ENCODE measurements at regions not wholly inside any gene's neighbourhood (a gene's known extent, or its start where the extent isn't known, plus 50 kb on each side); places are given as distances from the start of the nearest gene placed in this dataset.

- H3K9me3 Mint-ChIP-seq (ENCODE audit: unreplicated experiment), result no peaks in the 10 kb centered on the region
- H3K4me3 Mint-ChIP-seq (ENCODE audit: unreplicated experiment), result no peak overlapping the region
- Histone ChIP-seq H3K36me3 (ENCODE audit: insufficient read depth, low read length) (no peaks in the 10 kb centered on the region), H3K79me2 (ENCODE audit: insufficient read depth, low read length) (no peaks in the 10 kb centered on the region), H3K4me2 (ENCODE audit: low read length) (no peak overlapping the region), H3K9me3 (ENCODE audit: insufficient read depth, low read depth, low read length) (no peaks in the 10 kb centered on the region), H4K20me1 (ENCODE audit: insufficient read depth, low read length) (no peaks in the 10 kb centered on the region), H3K4me1 (ENCODE audit: insufficient read depth, low read length) (peaks cover 11% of the 10 kb centered on the region), H3K4me3 (ENCODE audit: insufficient read depth, low read depth, low read length) (no peak overlapping the region), H3K9ac (ENCODE audit: low read length) (no peak overlapping the region), H2AFZ (ENCODE audit: low read depth, low read length) (no peak overlapping the region), H3K27ac (ENCODE audit: low read depth, low read length) (no peak overlapping the region), H3K27me3 (ENCODE audit: insufficient read depth, low read length) (no peaks in the 10 kb centered on the region)
- DNase-seq (ENCODE audit: low read depth), result no peak
- H3K36me3 Mint-ChIP-seq (ENCODE audit: low read depth, unreplicated experiment), result no peaks in the 10 kb centered on the region
- no peak overlapping the region for H3K27ac Mint-ChIP-seq (ENCODE audit: unreplicated experiment)
- H3K4me1 Mint-ChIP-seq (ENCODE audit: low read depth, unreplicated experiment), result peaks cover 10% of the 10 kb centered on the region
- no peaks in the 10 kb centered on the region for H3K27me3 Mint-ChIP-seq (ENCODE audit: low read depth, unreplicated experiment)
- TF ChIP-seq EZH2 (IDR thresholded peaks at IDR 0.05; ENCODE audit: insufficient read depth, low read length), result no peak
- TF ChIP-seq CTCF (IDR thresholded peaks at IDR 0.05; ENCODE audit: insufficient read depth, low read depth, low read length), result no peak
- no peak for FAIRE-seq
Measured at GRCh38 chr18:41465386-41465785, 489.6 kb upstream of the PIK3C3 start.

- Histone ChIP-seq H4K20me1 (ENCODE audit: insufficient read depth, low read length) (no peaks in the 10 kb centered on the region), H3K9ac (ENCODE audit: low read length) (no peak overlapping the region), H3K4me1 (ENCODE audit: insufficient read depth, low read length) (peaks cover 11% of the 10 kb centered on the region), H3K36me3 (ENCODE audit: insufficient read depth, low read length) (no peaks in the 10 kb centered on the region), H3K79me2 (ENCODE audit: insufficient read depth, low read length) (no peaks in the 10 kb centered on the region), H3K4me2 (ENCODE audit: low read length) (no peak overlapping the region), H3K9me3 (ENCODE audit: insufficient read depth, low read depth, low read length) (no peaks in the 10 kb centered on the region), H3K4me3 (ENCODE audit: insufficient read depth, low read depth, low read length) (no peak overlapping the region), H3K27me3 (ENCODE audit: insufficient read depth, low read length) (no peaks in the 10 kb centered on the region), H2AFZ (ENCODE audit: low read depth, low read length) (no peak overlapping the region), H3K27ac (ENCODE audit: low read depth, low read length) (no peak overlapping the region)
- H3K4me1 Mint-ChIP-seq (ENCODE audit: low read depth, unreplicated experiment), result peaks cover 10% of the 10 kb centered on the region
- TF ChIP-seq EZH2 (IDR thresholded peaks at IDR 0.05; ENCODE audit: insufficient read depth, low read length) (no peak), CTCF (IDR thresholded peaks at IDR 0.05; ENCODE audit: insufficient read depth, low read depth, low read length) (no peak)
- no peak overlapping the region for H3K4me3 Mint-ChIP-seq (ENCODE audit: unreplicated experiment)
- DNase-seq (ENCODE audit: low read depth) (no peak), FAIRE-seq (no peak)
- no peaks in the 10 kb centered on the region for H3K27me3 Mint-ChIP-seq (ENCODE audit: low read depth, unreplicated experiment)
- no peaks in the 10 kb centered on the region for H3K36me3 Mint-ChIP-seq (ENCODE audit: low read depth, unreplicated experiment)
- no peak overlapping the region for H3K27ac Mint-ChIP-seq (ENCODE audit: unreplicated experiment)
- H3K9me3 Mint-ChIP-seq (ENCODE audit: unreplicated experiment), result no peaks in the 10 kb centered on the region
Measured at GRCh38 chr18:41464278-41464677, 490.8 kb upstream of the PIK3C3 start.

GRCh38 chr18:41462946-41463345 is 492.1 kb upstream of the PIK3C3 start:
- DNase-seq (ENCODE audit: low read depth) (no peak), FAIRE-seq (no peak)
- H3K4me3 ChIP-seq (ENCODE audit: insufficient read depth, low read depth, low read length), result no peak overlapping the region
- H3K4me2 ChIP-seq (ENCODE audit: low read length), result no peak overlapping the region
- peaks cover 11% of the 10 kb centered on the region for H3K4me1 ChIP-seq (ENCODE audit: insufficient read depth, low read length)
- H3K4me1 Mint-ChIP-seq (ENCODE audit: low read depth, unreplicated experiment), result peaks cover 10% of the 10 kb centered on the region
- no peaks in the 10 kb centered on the region for H4K20me1 ChIP-seq (ENCODE audit: insufficient read depth, low read length)
- H3K9ac ChIP-seq (ENCODE audit: low read length), result no peak overlapping the region
- TF ChIP-seq CTCF (IDR thresholded peaks at IDR 0.05; ENCODE audit: insufficient read depth, low read depth, low read length), result no peak
- TF ChIP-seq EZH2 (IDR thresholded peaks at IDR 0.05; ENCODE audit: insufficient read depth, low read length), result no peak
- no peaks in the 10 kb centered on the region for H3K36me3 ChIP-seq (ENCODE audit: insufficient read depth, low read length)
- H3K27me3 Mint-ChIP-seq (ENCODE audit: low read depth, unreplicated experiment), result no peaks in the 10 kb centered on the region
- no peaks in the 10 kb centered on the region for H3K27me3 ChIP-seq (ENCODE audit: insufficient read depth, low read length)
- H3K9me3 Mint-ChIP-seq (ENCODE audit: unreplicated experiment), result no peaks in the 10 kb centered on the region
- H3K27ac Mint-ChIP-seq (ENCODE audit: unreplicated experiment), result no peak overlapping the region
- H3K9me3 ChIP-seq (ENCODE audit: insufficient read depth, low read depth, low read length), result no peaks in the 10 kb centered on the region
- no peak overlapping the region for H2AFZ ChIP-seq (ENCODE audit: low read depth, low read length)
- H3K4me3 Mint-ChIP-seq (ENCODE audit: unreplicated experiment), result no peak overlapping the region
- H3K36me3 Mint-ChIP-seq (ENCODE audit: low read depth, unreplicated experiment), result no peaks in the 10 kb centered on the region
- H3K79me2 ChIP-seq (ENCODE audit: insufficient read depth, low read length), result no peaks in the 10 kb centered on the region
- no peak overlapping the region for H3K27ac ChIP-seq (ENCODE audit: low read depth, low read length)
